ENCODE measurements at regions not wholly inside any gene's neighbourhood (a gene's known extent, or its start where the extent isn't known, plus 50 kb on each side); places are given as distances from the start of the nearest gene placed in this dataset.

GRCh38 chr2:186977433-186978045 lies 128.6 kb upstream of the ZSWIM2 start:
- H3K27ac ChIP-seq, result no peak overlapping the region
- DNase-seq (no peak), ATAC-seq (no peak)
- no peaks in the 10 kb centered on the region for H3K4me1 ChIP-seq
- no peaks in the 10 kb centered on the region for H3K27me3 ChIP-seq
- WGBS, 2 donors, result 85 to 89% methylated on average over 3 of the region's 3 CpGs
- H3K4me3 ChIP-seq, result no peak overlapping the region
- intact Hi-C loops (cut with DNase I), result no loop called here
- TF ChIP-seq CTCF (IDR thresholded peaks at IDR 0.05), result no peak
- no peaks in the 10 kb centered on the region for H3K9me3 ChIP-seq
- no peaks in the 10 kb centered on the region for H3K36me3 ChIP-seq

GRCh38 chr2:186976329-186976728 lies 127.4 kb upstream of the ZSWIM2 start:
- TF ChIP-seq CTCF (IDR thresholded peaks at IDR 0.05), result no peak
- Histone ChIP-seq H3K27me3 (no peaks in the 10 kb centered on the region), H3K9me3 (no peaks in the 10 kb centered on the region), H3K4me3 (no peak overlapping the region), H3K27ac (no peak overlapping the region), H3K4me1 (no peaks in the 10 kb centered on the region), H3K36me3 (no peaks in the 10 kb centered on the region)
- 70 to 73% methylated on average over 5 of the region's 5 CpGs for WGBS, 2 donors
- ATAC-seq, result no peak
- DNase-seq, result no peak
- intact Hi-C loops (cut with DNase I), result no loop called here

GRCh38 chr2:186972281-186972970 lies 123.5 kb upstream of the ZSWIM2 start:
- 82 to 87% methylated on average over 7 of the region's 7 CpGs for WGBS, 2 donors
- DNase-seq, result no peak
- Histone ChIP-seq H3K27me3 (no peaks in the 10 kb centered on the region), H3K9me3 (no peaks in the 10 kb centered on the region), H3K36me3 (no peaks in the 10 kb centered on the region), H3K4me3 (no peak overlapping the region), H3K27ac (no peak overlapping the region), H3K4me1 (peaks cover 0 to 3% (median 0%) of the 10 kb centered on the region in 9 donors)
- TF ChIP-seq CTCF (IDR thresholded peaks at IDR 0.05), result no peak
- ATAC-seq, result no peak
- intact Hi-C loops (cut with DNase I), result no loop called here

- ATAC-seq (no peak), DNase-seq (no peak)
- Histone ChIP-seq H3K9me3 (no peaks in the 10 kb centered on the region), H3K4me1 (peaks cover 0 to 3% (median 0%) of the 10 kb centered on the region in 9 donors), H3K27me3 (no peaks in the 10 kb centered on the region), H3K36me3 (no peaks in the 10 kb centered on the region), H3K4me3 (no peak overlapping the region), H3K27ac (no peak overlapping the region)
- TF ChIP-seq CTCF (IDR thresholded peaks at IDR 0.05), result no peak
- 52 to 60% methylated on average over 4 of the region's 4 CpGs for WGBS, 2 donors
- intact Hi-C loops (cut with DNase I), result no loop called here
These were observed 119.3 kb upstream of the ZSWIM2 start for GRCh38 chr2:186968277-186968676.
